Fibroblast of the aortic adventitia (primary cell): ENCODE measurements at regions not wholly inside any gene's neighbourhood (a gene's known extent, or its start where the extent isn't known, plus 50 kb on each side); places are given as distances from the start of the nearest gene placed in this dataset.
"Not testable (repeated sequence)": the region's sequence is repeated elsewhere in the genome, so short reads cannot be mapped to it uniquely, and the experiment has no call there.

Experiments used
- DNase-seq: peaks from one replicate; pipeline ENCODE4 v3.0.0-alpha.2; 2010; ENCODE audit warnings: low read depth
- H3K4me3 ChIP-seq: 2 replicates; pipeline ENCODE4 v1.5.1; 2011; ENCODE audit warnings: low read depth, mild to moderate bottlenecking, control low read depth, low read length, moderate library complexity
- CTCF ChIP-seq: IDR thresholded peaks from 2 replicates; pipeline ENCODE4 v1.5.1; 2011; ENCODE audit warnings: mild to moderate bottlenecking, low read length, control low read depth, inconsistent platforms; ENCODE audit not compliant: insufficient read depth

- DNase-seq, result no peak
- no peak overlapping the region for H3K4me3 ChIP-seq
- no peak for TF ChIP-seq CTCF
Observed at GRCh38 chr4:42284030-42284429, 113.3 kb upstream of the SHISA3 start.

DNA sequence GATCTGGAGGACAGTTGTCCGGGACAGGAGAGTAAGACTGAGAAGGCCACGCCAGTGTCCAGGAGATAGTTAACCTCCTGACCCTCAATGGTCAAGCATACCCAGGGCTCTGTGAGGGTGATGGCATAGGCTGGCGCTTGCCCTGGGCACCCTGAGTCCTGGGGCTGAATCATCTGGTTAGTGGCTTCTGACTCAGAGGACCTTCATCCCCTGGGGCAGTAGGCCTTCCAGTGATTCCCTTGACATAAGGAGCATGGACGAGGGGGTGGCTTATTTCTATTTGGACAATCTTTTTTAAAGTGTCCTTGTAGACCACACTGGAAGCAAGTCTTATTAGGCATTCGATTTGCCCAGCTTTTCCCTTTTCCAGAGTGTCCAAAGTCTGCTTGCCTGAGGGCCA lies 108.4 kb upstream of the SHISA3 start:
- DNase-seq, H3K4me3 ChIP-seq: not testable (repeated sequence)

DNA sequence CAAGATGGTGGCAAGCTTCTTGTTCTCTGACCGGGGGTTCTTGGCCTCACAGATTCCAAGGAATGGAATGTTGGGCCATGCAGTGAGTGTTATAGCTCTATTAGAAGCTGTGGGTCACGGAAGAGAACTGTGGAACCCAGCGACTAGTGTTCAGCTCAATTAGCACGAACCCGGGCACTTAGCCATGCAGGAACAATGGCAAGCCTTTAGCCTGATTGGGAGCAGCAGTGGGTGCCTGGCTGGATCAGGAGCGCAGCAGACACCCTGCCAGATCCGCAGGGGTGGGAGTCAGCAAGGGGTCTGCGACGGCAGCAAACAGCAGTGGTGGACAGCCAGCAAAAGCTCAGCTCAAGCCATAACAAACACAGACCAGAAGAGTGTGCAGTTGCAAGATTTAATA lies 105.1 kb upstream of the SHISA3 start:
- peak; percentile 12 for DNase-seq
- not testable (repeated sequence) for H3K4me3 ChIP-seq

- H3K4me3 ChIP-seq, result no peak overlapping the region
- TF ChIP-seq CTCF, result no peak
- DNase-seq, result no peak
Observed at GRCh38 chr4:42293967-42294813, 103.1 kb upstream of the SHISA3 start.

DNA sequence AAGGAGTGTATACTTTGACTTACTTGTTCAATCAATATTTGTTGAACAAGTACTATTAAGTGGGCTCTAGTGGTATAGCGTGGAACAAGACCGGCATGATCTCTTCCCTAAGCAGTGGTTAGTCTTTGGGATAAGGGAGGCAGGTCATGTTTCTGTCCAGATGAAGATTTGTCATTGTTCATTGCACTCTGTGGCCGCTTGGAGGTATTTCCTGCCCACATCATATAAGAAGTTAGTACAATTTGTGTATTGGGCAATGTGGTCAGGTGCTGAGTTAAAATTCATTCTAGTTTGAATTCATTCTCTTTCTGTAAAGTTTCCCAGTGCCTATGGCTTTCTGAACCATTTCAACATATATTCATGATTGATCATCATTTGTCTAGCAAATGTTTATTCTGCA lies 101.1 kb upstream of the SHISA3 start:
- no peak for TF ChIP-seq CTCF
- H3K4me3 ChIP-seq, result no peak overlapping the region
- DNase-seq, result peak; percentile 5

DNA sequence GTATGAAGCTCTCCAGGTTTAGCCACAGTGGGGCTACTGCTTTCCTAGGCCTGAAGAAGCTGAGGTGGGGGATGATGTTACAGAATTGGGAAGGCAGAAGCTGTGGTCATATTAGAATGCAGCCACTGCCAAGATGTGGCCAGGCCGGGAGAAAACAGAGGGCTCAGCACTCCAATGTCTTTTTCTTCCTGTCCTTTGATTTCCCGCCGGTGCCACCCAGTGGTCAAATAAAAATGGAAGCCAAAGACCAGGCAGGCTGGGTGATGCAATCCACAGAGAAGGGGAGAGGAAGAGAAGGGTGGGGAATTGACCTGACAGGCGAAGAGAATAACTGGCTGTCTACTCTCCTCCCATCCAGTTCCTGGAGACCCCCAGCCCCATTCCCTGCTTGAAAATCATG lies 94.9 kb upstream of the SHISA3 start:
- H3K4me3 ChIP-seq, result no peak overlapping the region
- TF ChIP-seq CTCF, result peak; percentile 41
- DNase-seq, result peak; percentile 44

- no peak for TF ChIP-seq CTCF
- H3K4me3 ChIP-seq, result no peak overlapping the region
- peak; percentile 39 for DNase-seq
Observed at GRCh38 chr4:42306221-42307109, 90.8 kb upstream of the SHISA3 start.
